Myocyte (in vitro differentiated cells): ENCODE measurements at regions not wholly inside any gene's neighbourhood (a gene's known extent, or its start where the extent isn't known, plus 50 kb on each side); places are given as distances from the start of the nearest gene placed in this dataset.

Source experiments
- DNase-seq: peaks from one replicate; pipeline ENCODE4 v3.0.0-alpha.2; 2012; ENCODE audit warnings: low read depth

- no peak for DNase-seq
Measured at GRCh38 chr10:35765066-35765527, 123.0 kb upstream of the FZD8 start.

GRCh38 chr10:35762311-35763030 is 120.4 kb upstream of the FZD8 start:
- DNase-seq: no peak

GRCh38 chr10:35758076-35758475 is 116.0 kb upstream of the FZD8 start:
- no peak for DNase-seq

- no peak for DNase-seq
Measured at GRCh38 chr10:35754519-35754918, 112.4 kb upstream of the FZD8 start.

- no peak for DNase-seq
Measured at GRCh38 chr10:35752469-35753461, 110.7 kb upstream of the FZD8 start.

- DNase-seq: no peak
Measured at GRCh38 chr10:35751347-35751746, 109.3 kb upstream of the FZD8 start.

GRCh38 chr10:35749230-35749629 is 107.1 kb upstream of the FZD8 start:
- DNase-seq: no peak

- no peak for DNase-seq
Measured at GRCh38 chr10:35745617-35746403, 103.7 kb upstream of the FZD8 start.

- DNase-seq: no peak
Measured at GRCh38 chr10:35743851-35744250, 101.8 kb upstream of the FZD8 start.

GRCh38 chr10:35743351-35743750 is 101.3 kb upstream of the FZD8 start:
- DNase-seq: no peak

- DNase-seq: no peak
Measured at GRCh38 chr10:35739998-35740397, 97.9 kb upstream of the FZD8 start.

- no peak for DNase-seq
Measured at GRCh38 chr10:35735412-35735811, 93.3 kb upstream of the FZD8 start.

GRCh38 chr10:35731828-35732227 is 89.7 kb upstream of the FZD8 start:
- no peak for DNase-seq

GRCh38 chr10:35728341-35728740 is 86.2 kb upstream of the FZD8 start:
- DNase-seq: no peak

GRCh38 chr10:35726846-35727245 is 84.8 kb upstream of the FZD8 start:
- no peak for DNase-seq

- no peak for DNase-seq
Measured at GRCh38 chr10:35723992-35724391, 81.9 kb upstream of the FZD8 start.

- no peak for DNase-seq
Measured at GRCh38 chr10:35723059-35723458, 81.0 kb upstream of the FZD8 start.

GRCh38 chr10:35722636-35723035 is 80.5 kb upstream of the FZD8 start:
- no peak for DNase-seq

- no peak for DNase-seq
Measured at GRCh38 chr10:35722226-35722625, 80.1 kb upstream of the FZD8 start.

- no peak for DNase-seq
Measured at GRCh38 chr10:35720366-35720765, 78.3 kb upstream of the FZD8 start.

GRCh38 chr10:35716776-35717175 is 74.7 kb upstream of the FZD8 start:
- no peak for DNase-seq

GRCh38 chr10:35712486-35712885 is 70.4 kb upstream of the FZD8 start:
- no peak for DNase-seq
